H1 (cell line): ENCODE measurements at regions not wholly inside any gene's neighbourhood (a gene's known extent, or its start where the extent isn't known, plus 50 kb on each side); places are given as distances from the start of the nearest gene placed in this dataset.

ENCODE experiments used
- CTCF ChIA-PET: fragments of 300-600 bp; sonication (Branson Sonifier 250); formaldehyde crosslinking; loops from one replicate; lab custom pipeline; 2021; ENCODE audit not compliant: partially characterized antibody; lab: Charles Lee
- POLR2A ChIA-PET: fragments of 300-600 bp; sonication (Branson Sonifier 250); formaldehyde crosslinking; loops from one replicate; lab custom pipeline; 2021; ENCODE audit warnings: inconsistent platforms; ENCODE audit not compliant: partially characterized antibody; lab: Charles Lee
- DNase-seq, 2 experiments: peaks; one replicate each; pipeline versions ENCODE4 v3.0.0 to v3.0.0-alpha.2; 2010 to 2022; ENCODE audit warnings: low spot score in 2 of 2, low read depth in 1 of 2, mixed read lengths in 1 of 2
- FAIRE-seq: peaks from 2 replicates; lab custom pipeline; 2011; peaks lifted over from hg19 to GRCh38; lab: Jason Lieb, UNC
- H2AFZ ChIP-seq: 2 replicates; pipeline ENCODE4 v1.8.1; 2012; ENCODE audit warnings: low read length, inconsistent platforms
- H2AK5ac ChIP-seq: 2 replicates; pipeline ENCODE4 v1.6.1; 2013; ENCODE audit warnings: low read depth, low read length
- H2BK120ac ChIP-seq: replicated peaks from 2 replicates; pipeline ENCODE3; 2013; ENCODE audit warnings: low read depth, low read length, inconsistent platforms
- H2BK12ac ChIP-seq: 2 replicates; pipeline ENCODE4 v1.6.1; 2013; ENCODE audit warnings: low read depth, low read length
- H2BK15ac ChIP-seq: 2 replicates; pipeline ENCODE4 v1.6.1; 2013; ENCODE audit warnings: low read length
- H2BK20ac ChIP-seq: 2 replicates; pipeline ENCODE4 v1.6.1; 2013; ENCODE audit warnings: low read length
- H2BK5ac ChIP-seq: 2 replicates; pipeline ENCODE4 v1.6.1; 2013; ENCODE audit warnings: low read depth, low read length
- H3K14ac ChIP-seq: 2 replicates; pipeline ENCODE4 v1.6.1; 2013; ENCODE audit warnings: inconsistent platforms; ENCODE audit not compliant: insufficient read length
- H3K18ac ChIP-seq: 2 replicates; pipeline ENCODE4 v1.6.1; 2013; ENCODE audit warnings: low read length; ENCODE audit errors: extremely low read depth
- H3K23ac ChIP-seq: 2 replicates; pipeline ENCODE4 v1.6.1; 2013; ENCODE audit warnings: inconsistent platforms; ENCODE audit not compliant: insufficient read length
- H3K23me2 ChIP-seq: 2 replicates; pipeline ENCODE4 v1.6.1; 2013; ENCODE audit warnings: low read depth, low read length
- H3K27ac ChIP-seq: 2 replicates; pipeline ENCODE4 v1.6.1; 2011; ENCODE audit warnings: low read depth, low read length, inconsistent platforms
- H3K27me3 ChIP-seq, 4 experiments: replicated peaks in 1 of 4; 1 replicate in 1 of 4; 2 replicates in 3 of 4; pipeline versions ENCODE4 v1.6.1 to v1.8.1; 2011 to 2013; ENCODE audit warnings: low read length in 3 of 4, mild to moderate bottlenecking in 3 of 4, inconsistent platforms in 2 of 4, mixed read lengths in 2 of 4, moderate library complexity in 1 of 4; ENCODE audit not compliant: control insufficient read depth in 3 of 4, insufficient read depth in 3 of 4; ENCODE audit errors: extremely low read depth in 1 of 4
- H3K36me3 ChIP-seq, 4 experiments: 2 replicates each; pipeline versions ENCODE4 v1.6.1 to v1.8.1; 2011 to 2013; ENCODE audit warnings: mild to moderate bottlenecking in 4 of 4, low read length in 3 of 4, moderate library complexity in 2 of 4, control low read depth in 1 of 4, inconsistent platforms in 1 of 4; ENCODE audit not compliant: insufficient read depth in 4 of 4, control insufficient read depth in 2 of 4
- H3K4ac ChIP-seq: replicated peaks from 2 replicates; pipeline ENCODE3; 2013; ENCODE audit warnings: low read length, low read depth, mixed read lengths, inconsistent platforms; ENCODE audit not compliant: insufficient read length
- H3K4me1 ChIP-seq, 4 experiments: replicated peaks in 1 of 4; 1 replicate in 1 of 4; 2 replicates in 3 of 4; pipeline versions ENCODE4 v1.6.1 to v1.8.1; 2011 to 2013; ENCODE audit warnings: low read length in 3 of 4, inconsistent platforms in 2 of 4, mixed read lengths in 1 of 4; ENCODE audit not compliant: insufficient read depth in 4 of 4, control insufficient read depth in 3 of 4
- H3K4me2 ChIP-seq, 2 experiments: 2 replicates each; pipeline versions ENCODE4 v1.6.1 to v1.8.1; 2011 to 2013; ENCODE audit warnings: low read depth in 2 of 2, low read length in 2 of 2, control low read depth in 1 of 2, inconsistent platforms in 1 of 2, mild to moderate bottlenecking in 1 of 2; ENCODE audit not compliant: insufficient read depth in 1 of 2
- H3K4me3 ChIP-seq, 4 experiments: fragments of 200-600, 300-600 bp in 1 of 4; sonication (generic), shearing (Covaris generic), sonication (Bioruptor Twin) in 1 of 4; 2 replicates each; pipeline versions ENCODE4 v1.5.1 to v1.8.1; 2011 to 2016; ENCODE audit warnings: low read length in 4 of 4, low read depth in 3 of 4, control low read depth in 2 of 4, inconsistent platforms in 2 of 4, mild to moderate bottlenecking in 2 of 4, mixed read lengths in 1 of 4, moderate library complexity in 1 of 4; ENCODE audit not compliant: insufficient read depth in 2 of 4; ENCODE audit errors: extremely low read depth in 1 of 4
- H3K56ac ChIP-seq: replicated peaks from 2 replicates; pipeline ENCODE3; 2013; ENCODE audit warnings: low read depth, mild to moderate bottlenecking, mixed read lengths, low read length, inconsistent platforms; ENCODE audit not compliant: insufficient read length
- H3K79me1 ChIP-seq: 2 replicates; pipeline ENCODE4 v1.6.1; 2013; ENCODE audit warnings: low read depth, low read length, control low read depth
- H3K79me2 ChIP-seq, 2 experiments: 2 replicates each; pipeline versions ENCODE4 v1.6.1 to v1.8.1; 2012 to 2013; ENCODE audit warnings: low read length in 2 of 2, mild to moderate bottlenecking in 2 of 2, inconsistent platforms in 1 of 2; ENCODE audit not compliant: insufficient read depth in 2 of 2, control insufficient read depth in 1 of 2
- H3K9ac ChIP-seq, 4 experiments: replicated peaks in 1 of 4; 1 replicate in 1 of 4; 2 replicates in 3 of 4; pipeline versions ENCODE4 v1.6.1 to v1.8.1; 2011 to 2013; ENCODE audit warnings: low read depth in 3 of 4, low read length in 3 of 4, control low read depth in 2 of 4, mild to moderate bottlenecking in 2 of 4, moderate library complexity in 2 of 4, inconsistent platforms in 1 of 4; ENCODE audit errors: extremely low read depth in 1 of 4
- H3K9me3 ChIP-seq, 2 experiments: 2 replicates each; pipeline versions ENCODE4 v1.6.1 to v1.8.1; 2012 to 2013; ENCODE audit warnings: mild to moderate bottlenecking in 2 of 2, moderate library complexity in 2 of 2, control low read depth in 1 of 2, inconsistent platforms in 1 of 2, low read depth in 1 of 2, low read length in 1 of 2, mixed read lengths in 1 of 2; ENCODE audit not compliant: insufficient read depth in 2 of 2
- H4K20me1 ChIP-seq, 2 experiments: replicated peaks in 1 of 2; 2 replicates each; pipeline versions ENCODE3 to v1.8.1; 2011 to 2013; ENCODE audit warnings: inconsistent platforms in 2 of 2, low read length in 2 of 2, mild to moderate bottlenecking in 1 of 2; ENCODE audit not compliant: insufficient read depth in 2 of 2, control insufficient read depth in 1 of 2
- H4K5ac ChIP-seq: 2 replicates; pipeline ENCODE4 v1.6.1; 2013; ENCODE audit warnings: low read length, low read depth, mixed read lengths, inconsistent platforms; ENCODE audit not compliant: insufficient read length
- H4K8ac ChIP-seq: 2 replicates; pipeline ENCODE4 v1.8.0; 2013; ENCODE audit warnings: mild to moderate bottlenecking, moderate library complexity, low read length, inconsistent platforms; ENCODE audit not compliant: insufficient read depth; ENCODE audit errors: extremely low read depth
- H4K91ac ChIP-seq: replicated peaks from 2 replicates; pipeline ENCODE3; 2013; ENCODE audit warnings: low read length, mixed read lengths, inconsistent platforms; ENCODE audit not compliant: insufficient read length
- ASH2L ChIP-seq: fragments of 200-600, 300-600 bp; sonication (generic); IDR thresholded peaks from one replicate; pipeline ENCODE4 v1.7.1; 2017; ENCODE audit warnings: low read length
- EZH2 ChIP-seq: fragments of 200-600 bp; sonication (generic); IDR thresholded peaks from 2 replicates; pipeline ENCODE4 v1.7.1; 2012; ENCODE audit warnings: low read depth, mild to moderate bottlenecking, moderate library complexity, low read length, inconsistent platforms; ENCODE audit not compliant: severe bottlenecking
- MAFK ChIP-seq: IDR thresholded peaks from 2 replicates; pipeline ENCODE4 v1.6.1; 2012; ENCODE audit warnings: low read depth, mild to moderate bottlenecking, improper control_type of control experiment, low read length
- RAD21 ChIP-seq, 2 experiments: IDR thresholded peaks in 1 of 2; conservative IDR thresholded peaks in 1 of 2; 2 replicates each; pipeline ENCODE4 v1.6.1; 2011; ENCODE audit warnings: low read depth in 2 of 2, low read length in 2 of 2, improper control_type of control experiment in 1 of 2, inconsistent platforms in 1 of 2, mild to moderate bottlenecking in 1 of 2, moderate library complexity in 1 of 2
- RFX5 ChIP-seq: IDR thresholded peaks from 2 replicates; pipeline ENCODE4 v1.6.1; 2011; ENCODE audit warnings: low read depth, low read length, improper control_type of control experiment, borderline replicate concordance
- RXRA ChIP-seq: IDR thresholded peaks from 2 replicates; pipeline ENCODE4 v1.6.1; 2011; ENCODE audit warnings: low read depth, mild to moderate bottlenecking, low read length, moderate library complexity; ENCODE audit not compliant: insufficient read depth
- SAP30 ChIP-seq: fragments of 300-600 bp; sonication (generic); IDR thresholded peaks from 2 replicates; pipeline ENCODE4 v1.7.1; 2012; ENCODE audit warnings: low read length, moderate library complexity, mild to moderate bottlenecking, inconsistent platforms; ENCODE audit not compliant: insufficient read depth, insufficient replicate concordance
- SIN3A ChIP-seq, 2 experiments: IDR thresholded peaks in 1 of 2; conservative IDR thresholded peaks in 1 of 2; 2 replicates each; pipeline ENCODE4 v1.6.1; 2011 to 2012; ENCODE audit warnings: low read length in 2 of 2, improper control_type of control experiment in 1 of 2, low read depth in 1 of 2, mild to moderate bottlenecking in 1 of 2
- SIRT6 ChIP-seq: IDR thresholded peaks from one replicate; pipeline ENCODE4 v1.7.1; 2012; ENCODE audit warnings: low read length, inconsistent platforms
- SRF ChIP-seq: IDR thresholded peaks from 2 replicates; pipeline ENCODE4 v1.6.1; 2011; ENCODE audit warnings: mild to moderate bottlenecking, low read depth, low read length, moderate library complexity
- WGBS, 2 experiments: shearing (Covaris generic) in 1 of 2; methylation state at CpG; one replicate each; pipeline versions ENCODE4 v1.1.6 to v1.1.7; 2013 to 2015; ENCODE audit warnings: low lambda C conversion rate in 2 of 2, mixed read lengths in 2 of 2, inconsistent platforms in 1 of 2, low coverage in 1 of 2, missing lambda C conversion rate in 1 of 2; ENCODE audit not compliant: insufficient replicate concordance in 2 of 2, insufficient coverage in 1 of 2, insufficient read length in 1 of 2; ENCODE audit errors: extremely low coverage in 1 of 2, missing lambda C conversion rate in 1 of 2; 5-methylcytosine and 5-hydroxymethylcytosine counted together
- TF ChIP-seq, protein P1 (sequence below): IDR thresholded peaks from 2 replicates; pipeline ENCODE4 v1.6.1; 2012; ENCODE audit warnings: low read length, inconsistent platforms

DNA sequence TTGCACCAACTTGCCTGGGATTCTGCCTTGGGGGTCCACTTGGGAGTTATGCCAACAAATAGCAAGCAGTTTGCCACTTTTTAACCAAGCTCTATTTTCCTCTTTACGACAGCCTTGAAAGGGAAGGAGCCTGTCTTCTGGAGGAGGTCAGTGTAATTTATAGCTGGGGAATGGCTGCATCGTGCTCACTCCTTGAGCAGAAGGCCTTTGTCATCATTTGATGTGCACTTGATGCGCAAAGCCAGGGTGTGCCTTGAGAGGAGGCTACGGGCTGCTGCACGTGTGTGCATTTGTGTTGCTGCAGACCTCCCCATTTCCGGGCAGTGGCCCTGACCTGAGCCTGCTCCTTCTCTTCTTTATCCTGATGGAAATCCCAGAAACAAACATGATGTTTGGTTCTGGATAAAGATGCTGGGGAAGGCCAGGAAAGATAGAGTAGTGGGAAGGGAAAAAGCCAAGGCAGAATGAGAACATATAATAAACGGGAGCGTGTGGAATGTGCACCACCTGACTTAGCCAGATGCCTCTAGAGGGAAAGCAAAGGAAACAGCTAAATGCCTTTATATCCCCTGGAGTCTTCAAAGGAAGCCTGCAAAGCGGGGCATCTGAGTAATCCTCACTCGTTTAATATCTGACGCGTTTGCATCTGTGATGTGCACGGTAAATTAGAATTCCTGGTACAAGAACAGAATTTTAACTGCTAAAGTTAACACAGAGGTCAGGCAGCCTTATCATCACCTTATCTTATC is 68.3 kb upstream of the ZNF521 start:
- H3K18ac ChIP-seq, result no peak overlapping the region
- H2BK12ac ChIP-seq, result no peak overlapping the region
- CTCF ChIA-PET, result no interaction called here
- H4K20me1 ChIP-seq, result no peaks in the 10 kb centered on the region
- no peak overlapping the region for H3K4me3 ChIP-seq
- POLR2A ChIA-PET, result no interaction called here
- H3K79me1 ChIP-seq, result no peaks in the 10 kb centered on the region
- H3K4me2 ChIP-seq, result no peak overlapping the region
- no peak overlapping the region for H2AFZ ChIP-seq
- no peaks in the 10 kb centered on the region for H3K4me1 ChIP-seq
- no peak overlapping the region for H3K4ac ChIP-seq
- no peak overlapping the region for H4K8ac ChIP-seq
- H2BK5ac ChIP-seq, result no peak overlapping the region
- DNase-seq, result no peak
- no peak overlapping the region for H3K27ac ChIP-seq
- H2AK5ac ChIP-seq, result no peak overlapping the region
- H3K27me3 ChIP-seq, result no peaks in the 10 kb centered on the region
- 92% methylated on average over 13 of the region's 13 CpGs; no CpG with 5 or more reads in 1 of the 2 experiments for WGBS, 2 experiments
- no peaks in the 10 kb centered on the region for H3K23me2 ChIP-seq
- H2BK20ac ChIP-seq, result no peak overlapping the region
- H3K9ac ChIP-seq, result no peak overlapping the region
- no peak overlapping the region for H4K5ac ChIP-seq
- no peak overlapping the region for H2BK15ac ChIP-seq
- no peak overlapping the region for H3K56ac ChIP-seq
- H3K9me3 ChIP-seq, result no peaks in the 10 kb centered on the region
- FAIRE-seq, result no peak
- no peak overlapping the region for H3K23ac ChIP-seq
- no peak overlapping the region for H4K91ac ChIP-seq
- no peak overlapping the region for H3K14ac ChIP-seq
- no peaks in the 10 kb centered on the region for H3K79me2 ChIP-seq
- no peaks in the 10 kb centered on the region for H3K36me3 ChIP-seq
- no peak overlapping the region for H2BK120ac ChIP-seq
- TF ChIP-seq SIN3A (conservative IDR thresholded peaks at IDR 0.05 in 1 of 2, IDR thresholded peaks at IDR 0.05 in 1 of 2; ENCODE audit: low read depth in 1 of 2, low read length in 2 of 2) (no peak), MAFK (no peak), ASH2L (no peak), SRF (no peak), EZH2 (no peak), RAD21 (IDR thresholded peaks at IDR 0.05 in 1 of 2, conservative IDR thresholded peaks at IDR 0.05 in 1 of 2; ENCODE audit: low read depth in 2 of 2, low read length in 2 of 2) (no peak), RFX5 (no peak), SIRT6 (no peak), SAP30 (no peak), RXRA (no peak)
- TF ChIP-seq, protein P1, sequence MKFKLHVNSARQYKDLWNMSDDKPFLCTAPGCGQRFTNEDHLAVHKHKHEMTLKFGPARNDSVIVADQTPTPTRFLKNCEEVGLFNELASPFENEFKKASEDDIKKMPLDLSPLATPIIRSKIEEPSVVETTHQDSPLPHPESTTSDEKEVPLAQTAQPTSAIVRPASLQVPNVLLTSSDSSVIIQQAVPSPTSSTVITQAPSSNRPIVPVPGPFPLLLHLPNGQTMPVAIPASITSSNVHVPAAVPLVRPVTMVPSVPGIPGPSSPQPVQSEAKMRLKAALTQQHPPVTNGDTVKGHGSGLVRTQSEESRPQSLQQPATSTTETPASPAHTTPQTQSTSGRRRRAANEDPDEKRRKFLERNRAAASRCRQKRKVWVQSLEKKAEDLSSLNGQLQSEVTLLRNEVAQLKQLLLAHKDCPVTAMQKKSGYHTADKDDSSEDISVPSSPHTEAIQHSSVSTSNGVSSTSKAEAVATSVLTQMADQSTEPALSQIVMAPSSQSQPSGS, result no peak
